GM23338 (cell line): ENCODE measurements at regions not wholly inside any gene's neighbourhood (a gene's known extent, or its start where the extent isn't known, plus 50 kb on each side); places are given as distances from the start of the nearest gene placed in this dataset.

ENCODE experiments used
- CREB1 ChIP-seq: fragments of 250-450 bp; sonication (Bioruptor Pico); IDR thresholded peaks from 2 replicates; pipeline ENCODE4 v1.5.0; 2020; ENCODE audit warnings: low read depth, mild to moderate bottlenecking, moderate library complexity
- CTCF ChIP-seq, 2 experiments: fragments of 200-600 bp in 1 of 2; sonication (generic) in 1 of 2; conservative IDR thresholded peaks; 2 replicates each; pipeline versions ENCODE4 v1.5.1 to v1.6.1; 2016 to 2017; ENCODE audit warnings: antibody characterized with exemption in 2 of 2, low read depth in 2 of 2, mild to moderate bottlenecking in 2 of 2, moderate library complexity in 1 of 2
- ETS1 ChIP-seq: IDR thresholded peaks from 2 replicates; pipeline ENCODE4 v1.6.1; 2016; ENCODE audit warnings: antibody characterized with exemption
- EZH2 ChIP-seq: fragments of 200-600 bp; sonication (generic); IDR thresholded peaks from one replicate; pipeline ENCODE4 v1.8.0; 2017; ENCODE audit warnings: antibody characterized with exemption, mild to moderate bottlenecking, low read depth; ENCODE audit not compliant: unreplicated experiment
- EZH2phosphoT487 ChIP-seq: fragments of 200-600 bp; sonication (generic); IDR thresholded peaks from one replicate; pipeline ENCODE4 v1.8.1; 2018; ENCODE audit warnings: antibody characterized with exemption; ENCODE audit not compliant: unreplicated experiment
- JUNB ChIP-seq: IDR thresholded peaks from one replicate; pipeline ENCODE4 v1.6.1; 2016; ENCODE audit warnings: antibody characterized with exemption; ENCODE audit not compliant: unreplicated experiment
- POLR2AphosphoS5 ChIP-seq: IDR thresholded peaks from 2 replicates; pipeline ENCODE4 v1.6.1; 2016; ENCODE audit warnings: antibody characterized with exemption, low read depth
- STAT1 ChIP-seq: IDR thresholded peaks from one replicate; pipeline ENCODE4 v1.6.1; 2016; ENCODE audit warnings: antibody characterized with exemption; ENCODE audit not compliant: unreplicated experiment
- ZNF331 ChIP-seq: fragments of 250-450 bp; sonication (Bioruptor Pico); IDR thresholded peaks from 2 replicates; pipeline ENCODE4 v1.5.0; 2020; ENCODE audit warnings: low read depth, mild to moderate bottlenecking, moderate library complexity
- TF ChIP-seq, protein P1 (sequence below): IDR thresholded peaks from one replicate; pipeline ENCODE4 v1.6.1; 2018; ENCODE audit warnings: antibody characterized with exemption; ENCODE audit not compliant: unreplicated experiment

DNA sequence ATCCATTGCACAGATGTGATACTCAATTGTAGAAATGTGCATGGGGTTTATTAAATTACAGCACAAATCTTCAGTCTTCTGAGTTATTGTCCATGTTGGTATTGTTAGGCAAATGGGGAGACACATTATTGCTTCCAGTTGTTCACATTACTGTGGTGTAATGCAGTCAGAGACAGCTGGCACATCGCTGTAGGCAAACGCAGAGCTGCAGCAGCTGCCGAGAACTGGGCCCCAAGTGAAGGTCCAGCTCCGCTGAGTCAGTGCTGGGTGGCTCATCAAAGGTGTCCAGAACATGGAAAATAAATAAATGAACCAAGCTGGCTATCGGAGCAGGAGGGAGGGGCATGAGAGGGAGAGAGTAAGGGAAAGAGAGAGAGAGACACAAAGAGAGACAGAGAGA lies 299.1 kb upstream of the OBI1 start:
- no peak for TF ChIP-seq CTCF (conservative IDR thresholded peaks at IDR 0.05; ENCODE audit: low read depth in 2 of 2)
- no peak for TF ChIP-seq EZH2phosphoT487
- TF ChIP-seq CREB1 (CRISPR knock-in tag) = no peak
- TF ChIP-seq POLR2AphosphoS5 = no peak
- TF ChIP-seq, protein P1, sequence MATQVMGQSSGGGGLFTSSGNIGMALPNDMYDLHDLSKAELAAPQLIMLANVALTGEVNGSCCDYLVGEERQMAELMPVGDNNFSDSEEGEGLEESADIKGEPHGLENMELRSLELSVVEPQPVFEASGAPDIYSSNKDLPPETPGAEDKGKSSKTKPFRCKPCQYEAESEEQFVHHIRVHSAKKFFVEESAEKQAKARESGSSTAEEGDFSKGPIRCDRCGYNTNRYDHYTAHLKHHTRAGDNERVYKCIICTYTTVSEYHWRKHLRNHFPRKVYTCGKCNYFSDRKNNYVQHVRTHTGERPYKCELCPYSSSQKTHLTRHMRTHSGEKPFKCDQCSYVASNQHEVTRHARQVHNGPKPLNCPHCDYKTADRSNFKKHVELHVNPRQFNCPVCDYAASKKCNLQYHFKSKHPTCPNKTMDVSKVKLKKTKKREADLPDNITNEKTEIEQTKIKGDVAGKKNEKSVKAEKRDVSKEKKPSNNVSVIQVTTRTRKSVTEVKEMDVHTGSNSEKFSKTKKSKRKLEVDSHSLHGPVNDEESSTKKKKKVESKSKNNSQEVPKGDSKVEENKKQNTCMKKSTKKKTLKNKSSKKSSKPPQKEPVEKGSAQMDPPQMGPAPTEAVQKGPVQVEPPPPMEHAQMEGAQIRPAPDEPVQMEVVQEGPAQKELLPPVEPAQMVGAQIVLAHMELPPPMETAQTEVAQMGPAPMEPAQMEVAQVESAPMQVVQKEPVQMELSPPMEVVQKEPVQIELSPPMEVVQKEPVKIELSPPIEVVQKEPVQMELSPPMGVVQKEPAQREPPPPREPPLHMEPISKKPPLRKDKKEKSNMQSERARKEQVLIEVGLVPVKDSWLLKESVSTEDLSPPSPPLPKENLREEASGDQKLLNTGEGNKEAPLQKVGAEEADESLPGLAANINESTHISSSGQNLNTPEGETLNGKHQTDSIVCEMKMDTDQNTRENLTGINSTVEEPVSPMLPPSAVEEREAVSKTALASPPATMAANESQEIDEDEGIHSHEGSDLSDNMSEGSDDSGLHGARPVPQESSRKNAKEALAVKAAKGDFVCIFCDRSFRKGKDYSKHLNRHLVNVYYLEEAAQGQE = no peak
- no peak for TF ChIP-seq EZH2
- no peak for TF ChIP-seq ZNF331 (CRISPR knock-in tag)
- no peak for TF ChIP-seq JUNB
- TF ChIP-seq ETS1 = no peak
- no peak for TF ChIP-seq STAT1
